IPS DF 6.9 (cell line): ENCODE measurements at regions not wholly inside any gene's neighbourhood (a gene's known extent, or its start where the extent isn't known, plus 50 kb on each side); places are given as distances from the start of the nearest gene placed in this dataset.

Experiments
- DNase-seq: peaks from one replicate; pipeline ENCODE4 v3.0.0-alpha.2; 2013; ENCODE audit warnings: low read depth, low spot score
- H3K27ac ChIP-seq: one replicate; pipeline ENCODE4 v1.5.1; 2013; ENCODE audit warnings: low read length, control low read depth
- H3K27me3 ChIP-seq: 2 replicates; pipeline ENCODE4 v1.6.1; 2013; ENCODE audit warnings: mild to moderate bottlenecking, low read length; ENCODE audit not compliant: control insufficient read depth, insufficient read depth
- H3K36me3 ChIP-seq: 2 replicates; pipeline ENCODE4 v1.6.1; 2013; ENCODE audit warnings: low read length; ENCODE audit not compliant: control insufficient read depth, insufficient read depth
- H3K4me1 ChIP-seq: 2 replicates; pipeline ENCODE4 v1.6.1; 2013; ENCODE audit warnings: low read length; ENCODE audit not compliant: control insufficient read depth, insufficient read depth
- H3K4me3 ChIP-seq: 2 replicates; pipeline ENCODE4 v1.5.1; 2013; ENCODE audit warnings: mild to moderate bottlenecking, low read length
- H3K9me3 ChIP-seq: 2 replicates; pipeline ENCODE4 v1.6.1; 2013; ENCODE audit warnings: low read length, inconsistent platforms; ENCODE audit not compliant: control insufficient read depth, insufficient read depth
- WGBS: extraction: QIAGEN DNeasy Blood & Tissue Kit; methylation state at CpG from one replicate; pipeline ENCODE4 v1.1.7; 2013; ENCODE audit warnings: mixed read lengths, missing lambda C conversion rate; ENCODE audit not compliant: insufficient read length, insufficient coverage; 5-methylcytosine and 5-hydroxymethylcytosine counted together

DNA sequence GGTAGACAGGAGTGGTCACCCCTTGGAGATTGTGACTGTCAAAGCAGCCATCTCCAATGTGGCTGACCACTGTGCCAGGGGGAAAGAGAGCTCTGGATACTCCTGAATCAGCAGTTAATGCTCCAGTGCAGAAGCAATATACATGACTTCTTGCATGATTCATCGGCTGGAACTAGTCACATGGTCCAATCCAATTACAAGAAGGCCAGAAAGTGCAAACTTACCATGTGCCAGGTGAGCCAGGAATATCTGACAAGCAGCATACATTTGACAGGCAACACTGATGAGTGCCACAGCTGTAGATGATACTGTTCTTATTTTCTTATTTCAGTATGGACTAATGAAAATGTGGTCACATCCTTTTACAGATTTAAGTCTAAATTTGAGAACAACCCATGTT, 440.0 kb upstream of the MPDZ start:
- no peak overlapping the region for H3K27ac ChIP-seq
- no peak for DNase-seq
- H3K9me3 ChIP-seq = no peaks in the 10 kb centered on the region
- no peak overlapping the region for H3K4me3 ChIP-seq
- WGBS = no CpG with 5 or more reads among the region's 1 CpG
- H3K27me3 ChIP-seq = no peaks in the 10 kb centered on the region
- H3K4me1 ChIP-seq = peaks cover 1% of the 10 kb centered on the region; the same call in 1 of the 2 replicates
- no peaks in the 10 kb centered on the region for H3K36me3 ChIP-seq

DNA sequence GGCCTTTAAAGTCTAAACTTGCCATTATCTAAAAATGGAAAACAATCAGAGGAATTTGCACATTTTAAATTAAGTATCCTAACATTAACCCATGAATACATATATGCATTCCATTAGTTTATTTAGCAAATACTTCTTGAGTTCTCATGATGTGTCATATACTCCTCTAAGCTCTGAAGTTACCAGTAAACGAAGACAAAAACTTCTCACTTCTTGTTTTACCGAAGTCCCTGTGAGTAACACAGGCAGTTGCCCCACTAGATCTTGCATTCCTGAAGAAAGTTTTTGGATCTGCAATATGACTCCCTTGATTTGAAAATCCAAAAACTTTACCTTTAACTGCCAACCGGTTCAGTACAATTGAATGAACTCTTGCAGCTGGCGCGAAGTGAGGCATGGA, 439.0 kb upstream of the MPDZ start:
- no CpG with 5 or more reads among the region's 5 CpGs for WGBS

DNA sequence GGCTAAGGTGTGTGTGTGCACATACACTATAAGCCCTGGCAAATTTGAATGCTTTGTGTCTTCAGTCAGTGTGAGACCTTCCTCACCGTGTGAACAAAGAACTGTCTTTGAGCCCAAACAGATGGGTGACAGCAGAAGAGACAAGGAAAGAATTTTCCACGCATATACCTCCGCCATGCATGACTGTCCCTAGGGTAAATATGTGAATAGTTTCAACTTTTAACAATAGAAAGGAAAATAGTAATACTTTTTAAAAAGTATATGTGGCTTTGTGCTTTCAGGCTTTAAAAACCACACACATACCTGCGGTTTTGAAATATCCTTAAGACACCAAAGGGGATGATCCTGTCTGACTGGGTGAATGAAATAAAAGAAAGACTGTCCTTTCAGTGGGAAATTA, 438.6 kb upstream of the MPDZ start:
- no CpG with 5 or more reads among the region's 4 CpGs for WGBS
- Histone ChIP-seq H3K36me3 (no peaks in the 10 kb centered on the region), H3K9me3 (no peaks in the 10 kb centered on the region), H3K27me3 (no peaks in the 10 kb centered on the region), H3K4me3 (no peak overlapping the region), H3K27ac (no peak overlapping the region), H3K4me1 (peaks cover 1% of the 10 kb centered on the region; the same call in 1 of the 2 replicates)
- no peak for DNase-seq

More for the DNA sequence above, 439.0 kb upstream of the MPDZ start:
- no peaks in the 10 kb centered on the region for H3K36me3 ChIP-seq
- no peak overlapping the region for H3K27ac ChIP-seq
- H3K4me1 ChIP-seq = peaks cover 1% of the 10 kb centered on the region; the same call in 1 of the 2 replicates
- no peaks in the 10 kb centered on the region for H3K27me3 ChIP-seq
- H3K4me3 ChIP-seq = no peak overlapping the region
- no peaks in the 10 kb centered on the region for H3K9me3 ChIP-seq
- no peak for DNase-seq

DNA sequence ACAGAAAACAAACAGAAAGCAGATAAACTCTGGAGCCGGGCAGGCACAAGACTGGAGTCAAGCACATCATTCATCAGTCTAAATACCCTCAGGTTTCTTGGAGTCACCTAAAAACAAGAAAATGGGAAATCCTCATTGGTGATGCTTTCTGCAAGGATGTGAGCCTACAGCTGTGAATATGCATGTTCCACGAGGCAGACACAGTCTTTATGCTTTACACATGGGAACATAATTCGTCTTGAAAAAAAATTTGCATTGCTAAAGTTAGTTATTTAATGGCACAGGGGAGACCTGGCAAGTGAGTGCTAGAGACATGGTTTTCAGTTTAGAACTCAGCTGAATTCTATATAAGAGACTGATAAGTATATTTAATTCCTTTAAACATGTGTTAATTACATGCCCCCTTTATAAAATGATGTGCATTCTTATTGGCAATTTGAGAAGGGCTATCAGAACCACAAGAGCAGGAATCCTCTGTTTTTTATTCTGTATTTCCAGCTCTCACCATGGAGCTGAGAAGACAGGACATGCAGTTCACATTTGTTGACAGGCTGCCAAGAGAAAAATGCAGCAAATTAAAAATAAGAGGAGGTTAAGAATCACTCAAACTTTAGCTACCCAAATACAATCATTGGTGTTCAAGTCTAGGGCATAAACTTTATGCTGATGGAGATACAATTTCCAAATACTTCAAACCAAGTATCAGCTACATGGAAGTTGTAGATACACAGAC, 438.0 kb upstream of the MPDZ start:
- H3K9me3 ChIP-seq = no peaks in the 10 kb centered on the region
- peaks cover 1% of the 10 kb centered on the region; the same call in 1 of the 2 replicates for H3K4me1 ChIP-seq
- no peak for DNase-seq
- no peak overlapping the region for H3K4me3 ChIP-seq
- H3K27ac ChIP-seq = no peak overlapping the region
- H3K36me3 ChIP-seq = no peaks in the 10 kb centered on the region
- WGBS = no CpG with 5 or more reads among the region's 3 CpGs
- no peaks in the 10 kb centered on the region for H3K27me3 ChIP-seq

DNA sequence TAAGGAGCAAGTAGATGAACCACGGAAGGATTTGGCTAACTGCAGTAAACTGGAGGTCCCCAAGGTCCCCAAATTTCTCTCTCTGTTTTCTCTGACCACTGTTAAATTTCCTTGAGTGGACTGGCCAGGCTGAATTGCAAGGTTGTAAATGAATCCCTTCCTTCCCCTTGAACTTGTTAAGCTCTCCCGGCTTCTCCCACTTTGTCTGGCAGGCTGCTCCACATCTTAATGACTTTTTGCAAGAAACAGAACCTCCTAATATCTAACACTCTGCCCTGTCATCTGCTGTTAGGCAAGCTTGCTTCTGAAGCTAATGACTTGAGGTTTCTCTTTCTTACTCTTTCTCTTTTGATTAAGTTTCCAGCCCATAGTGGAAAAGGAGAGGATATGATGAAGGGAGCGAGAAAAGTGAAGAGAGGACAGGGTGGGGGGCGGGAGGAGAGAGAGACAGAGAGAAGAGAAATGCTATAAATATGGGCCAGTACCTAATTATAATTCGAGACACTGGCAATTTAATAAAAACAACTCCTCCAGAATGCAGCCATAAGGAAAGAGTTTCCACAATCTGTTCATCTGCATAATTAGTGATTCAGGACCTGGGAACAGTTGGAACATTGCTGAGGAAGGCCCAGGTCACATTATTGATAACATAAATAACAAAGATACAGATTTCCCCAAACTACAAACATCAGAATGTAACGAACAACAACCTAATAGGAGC, 437.3 kb upstream of the MPDZ start:
- Histone ChIP-seq H3K27ac (no peak overlapping the region), H3K27me3 (no peaks in the 10 kb centered on the region), H3K4me1 (peaks cover 1% of the 10 kb centered on the region; the same call in 1 of the 2 replicates), H3K4me3 (no peak overlapping the region), H3K9me3 (no peaks in the 10 kb centered on the region), H3K36me3 (no peaks in the 10 kb centered on the region)
- 100% methylated on average over 1 of the region's 6 CpGs for WGBS
- no peak for DNase-seq

DNA sequence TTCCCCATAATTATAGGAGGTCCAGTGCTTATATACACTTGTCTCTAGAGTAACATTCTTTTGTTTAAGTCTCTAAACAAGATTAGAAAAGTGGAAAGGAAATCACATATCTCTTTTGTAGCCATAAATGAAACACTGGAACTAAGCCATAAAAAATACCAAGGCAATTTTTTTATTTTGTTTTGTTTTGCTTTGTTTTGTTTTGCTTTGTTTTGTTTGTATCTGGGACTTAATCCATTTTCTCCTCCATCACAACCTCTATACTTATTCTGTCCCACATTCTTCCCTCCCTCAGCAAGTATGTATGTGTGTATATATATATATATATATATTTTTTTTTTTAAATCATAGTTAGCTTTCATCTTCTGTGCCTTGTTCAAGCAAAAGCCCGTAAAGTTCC, 436.6 kb upstream of the MPDZ start:
- H3K9me3 ChIP-seq = no peaks in the 10 kb centered on the region
- DNase-seq = no peak
- H3K4me3 ChIP-seq = no peak overlapping the region
- no peaks in the 10 kb centered on the region for H3K27me3 ChIP-seq
- H3K36me3 ChIP-seq = no peaks in the 10 kb centered on the region
- no CpG with 5 or more reads among the region's 1 CpG for WGBS
- no peak overlapping the region for H3K27ac ChIP-seq
- peaks cover 1% of the 10 kb centered on the region; the same call in 1 of the 2 replicates for H3K4me1 ChIP-seq

DNA sequence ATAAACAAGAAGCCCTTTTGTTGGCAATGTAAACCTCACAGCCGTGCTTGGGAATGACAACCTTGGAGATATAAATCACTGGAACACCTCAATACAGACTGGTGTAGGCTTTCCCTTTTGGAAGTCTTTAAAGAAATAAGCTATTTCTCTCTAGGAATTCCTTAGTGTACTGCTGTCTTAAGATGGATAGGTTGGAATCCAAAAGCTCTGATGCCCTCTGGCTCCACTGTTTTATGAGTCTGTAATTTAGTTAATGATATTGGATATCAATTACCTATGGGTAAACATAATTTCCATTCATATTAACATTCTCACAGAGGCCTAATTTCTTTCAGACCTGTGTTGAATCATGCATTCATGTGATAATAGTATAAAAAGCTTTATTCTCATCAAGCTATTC, 435.9 kb upstream of the MPDZ start:
- H3K9me3 ChIP-seq = no peaks in the 10 kb centered on the region
- H3K4me3 ChIP-seq = no peak overlapping the region
- no peaks in the 10 kb centered on the region for H3K27me3 ChIP-seq
- no CpG with 5 or more reads among the region's 1 CpG for WGBS
- no peaks in the 10 kb centered on the region for H3K36me3 ChIP-seq
- no peak overlapping the region for H3K27ac ChIP-seq
- no peak for DNase-seq
- H3K4me1 ChIP-seq = peaks cover 1% of the 10 kb centered on the region; the same call in 1 of the 2 replicates

DNA sequence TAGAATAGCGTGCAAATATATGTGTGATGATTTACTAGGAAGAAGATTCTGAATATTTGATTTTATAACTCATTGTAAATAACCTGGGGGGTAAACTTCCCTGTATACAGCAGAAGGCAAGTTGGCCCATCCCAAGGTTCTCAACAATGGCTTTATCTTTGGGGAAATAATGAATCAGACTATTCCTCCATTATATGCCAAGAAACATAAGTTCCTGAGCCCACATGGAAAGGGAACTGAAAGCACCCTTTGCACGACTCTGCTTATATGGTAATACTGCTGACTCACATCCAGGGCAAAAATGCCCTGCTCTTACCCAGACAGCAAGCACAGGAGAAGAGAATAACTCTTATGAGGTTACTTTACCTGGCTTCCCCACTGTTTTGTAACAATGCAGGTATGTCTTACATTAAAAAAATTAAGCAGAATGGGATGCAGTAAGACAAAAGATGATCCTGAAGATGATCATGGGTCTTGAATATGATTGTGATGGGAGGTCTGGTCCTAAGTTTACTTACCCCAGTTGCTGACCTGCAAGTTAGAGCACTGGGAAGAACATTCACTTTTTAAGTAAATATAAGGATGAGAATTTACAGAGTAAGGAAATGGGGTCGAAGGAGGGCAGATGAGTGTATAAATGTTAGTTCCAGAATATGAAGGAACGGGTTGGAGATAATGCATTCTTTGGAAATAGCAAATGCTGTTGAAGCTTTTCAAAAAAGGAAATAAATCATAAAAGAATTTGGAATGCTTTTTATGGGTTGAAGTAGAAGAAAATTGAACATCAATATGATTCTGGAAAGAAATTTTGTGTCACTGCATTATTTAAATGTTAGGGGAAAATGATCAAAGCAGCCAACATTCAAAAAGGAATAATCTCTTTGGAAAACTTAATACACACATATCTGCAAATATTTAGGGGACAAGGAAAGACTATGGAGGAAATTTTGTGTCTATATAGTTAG, 428.4 kb upstream of the MPDZ start:
- Histone ChIP-seq H3K4me3 (no peak overlapping the region), H3K27ac (no peak overlapping the region), H3K9me3 (no peaks in the 10 kb centered on the region), H3K36me3 (no peaks in the 10 kb centered on the region), H3K27me3 (no peaks in the 10 kb centered on the region), H3K4me1 (no peaks in the 10 kb centered on the region)
- DNase-seq = no peak
- 100% methylated on average over 1 of the region's 4 CpGs for WGBS

DNA sequence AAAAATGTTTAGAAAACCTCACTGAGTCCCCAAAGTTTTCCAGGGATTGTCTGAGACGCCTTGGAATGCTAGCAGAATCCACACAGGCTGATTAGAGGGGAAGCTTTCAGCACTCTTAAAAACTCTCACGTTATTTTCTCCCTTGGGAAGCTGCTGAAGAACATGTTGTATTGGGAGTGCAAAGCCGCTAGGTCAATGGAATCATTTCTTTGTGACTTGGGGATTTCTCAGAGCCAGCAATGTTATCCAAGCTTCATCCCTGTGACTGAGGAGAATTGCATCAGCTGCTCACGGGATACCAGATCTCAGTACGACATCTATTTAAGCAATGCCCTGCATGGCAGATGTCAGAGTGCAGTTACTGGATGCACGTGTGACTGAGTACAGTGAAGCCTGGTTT, 426.4 kb upstream of the MPDZ start:
- H3K9me3 ChIP-seq = no peaks in the 10 kb centered on the region
- H3K27ac ChIP-seq = no peak overlapping the region
- H3K4me3 ChIP-seq = no peak overlapping the region
- H3K4me1 ChIP-seq = no peaks in the 10 kb centered on the region
- no peaks in the 10 kb centered on the region for H3K36me3 ChIP-seq
- WGBS = no CpG with 5 or more reads among the region's 6 CpGs
- no peaks in the 10 kb centered on the region for H3K27me3 ChIP-seq
- no peak for DNase-seq

DNA sequence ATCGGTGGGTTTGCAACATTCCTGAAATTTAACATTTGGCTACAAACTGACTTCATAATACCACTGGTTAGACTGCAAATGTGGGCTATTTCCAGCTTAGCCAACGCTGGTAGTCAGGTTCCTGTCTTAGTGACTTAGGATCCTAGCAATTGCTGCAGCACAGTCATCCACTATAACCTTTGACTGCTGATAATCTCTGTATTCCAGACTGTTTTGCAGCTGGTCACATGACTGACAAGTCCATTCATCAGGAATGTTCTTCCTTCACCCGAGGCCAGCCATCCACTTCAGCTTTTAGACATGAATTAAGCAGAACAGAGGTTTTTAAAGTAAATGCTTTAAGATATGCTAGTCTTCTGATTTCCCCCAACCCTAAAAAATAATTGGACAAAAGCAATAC, 425.9 kb upstream of the MPDZ start:
- Histone ChIP-seq H3K27me3 (no peaks in the 10 kb centered on the region), H3K4me3 (no peak overlapping the region), H3K4me1 (no peaks in the 10 kb centered on the region), H3K27ac (no peak overlapping the region), H3K9me3 (no peaks in the 10 kb centered on the region), H3K36me3 (no peaks in the 10 kb centered on the region)
- no peak for DNase-seq
- no CpG with 5 or more reads among the region's 3 CpGs for WGBS
